ENCODE measurements at regions not wholly inside any gene's neighbourhood (a gene's known extent, or its start where the extent isn't known, plus 50 kb on each side); places are given as distances from the start of the nearest gene placed in this dataset.

DNA sequence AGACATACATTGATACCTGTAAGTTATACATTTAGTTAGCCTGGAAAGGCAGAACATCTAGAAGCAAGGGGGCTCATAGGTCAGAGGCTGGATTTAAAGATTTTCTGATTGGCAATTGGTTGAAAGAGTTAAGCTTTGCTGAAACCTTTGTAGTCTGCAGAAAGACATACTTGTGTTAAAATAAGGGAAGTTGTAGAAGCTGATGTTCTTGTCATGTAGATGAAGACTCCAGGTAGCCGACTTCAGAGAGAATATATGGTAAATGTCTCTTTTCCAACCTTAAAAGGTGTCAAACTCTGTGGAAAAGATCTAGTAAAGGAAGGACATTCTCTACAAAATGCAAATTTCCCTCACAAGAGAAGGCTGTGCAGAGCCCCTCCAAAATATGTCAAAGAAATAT lies 62.9 kb upstream of the ADAMTS16 start:
- in situ Hi-C loops (cut with HindIII; ENCODE audit: low pct_unique_long_range_greater_than_20kb, low sequenced_read_pairs): no loop called here
- no peak for DNase-seq (ENCODE audit: low read depth)

DNA sequence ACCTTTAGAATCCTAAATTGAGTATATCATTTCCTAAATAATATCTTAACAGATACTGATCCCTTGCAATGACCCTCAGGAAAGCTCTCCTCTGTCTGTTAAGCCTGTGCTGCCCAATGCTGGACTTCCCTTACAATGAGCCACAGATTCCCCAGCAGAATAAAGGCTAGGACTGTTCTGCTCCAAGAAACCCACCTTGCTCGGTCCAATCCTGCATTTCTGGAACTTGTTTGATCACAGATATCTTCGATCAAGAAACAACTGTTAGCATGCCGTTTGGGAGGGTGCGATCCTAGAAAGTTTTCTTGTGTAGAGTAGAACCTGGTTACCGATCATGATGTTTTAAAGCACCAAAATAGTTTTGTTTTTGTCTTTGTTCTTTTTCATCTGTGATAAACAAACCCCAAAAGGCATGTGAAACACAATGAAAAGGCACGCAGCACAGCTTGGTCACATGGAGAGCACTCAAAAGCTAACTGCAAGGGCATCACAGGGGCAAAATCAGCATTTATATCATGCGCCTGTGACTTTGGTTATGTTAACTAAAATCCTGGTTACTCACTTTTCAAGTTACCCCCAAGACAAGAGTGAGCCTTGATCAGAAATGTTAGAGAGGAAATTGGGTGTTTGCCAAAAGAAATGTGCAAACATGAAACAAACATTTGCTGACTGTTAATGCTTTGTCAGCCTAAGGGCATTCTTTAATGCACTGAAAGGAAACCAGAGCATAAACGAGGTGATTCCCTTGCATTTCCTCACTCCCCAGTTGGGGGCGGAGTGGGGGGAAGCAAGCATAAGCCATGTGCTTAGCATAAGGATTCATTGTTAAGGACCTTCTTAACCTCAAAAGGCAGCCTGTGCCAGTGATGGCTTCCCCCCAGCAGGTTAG lies 61.9 kb upstream of the ADAMTS16 start:
- DNase-seq (ENCODE audit: low read depth): peak; percentile 2
- in situ Hi-C loops (cut with HindIII; ENCODE audit: low pct_unique_long_range_greater_than_20kb, low sequenced_read_pairs): no loop called here

DNA sequence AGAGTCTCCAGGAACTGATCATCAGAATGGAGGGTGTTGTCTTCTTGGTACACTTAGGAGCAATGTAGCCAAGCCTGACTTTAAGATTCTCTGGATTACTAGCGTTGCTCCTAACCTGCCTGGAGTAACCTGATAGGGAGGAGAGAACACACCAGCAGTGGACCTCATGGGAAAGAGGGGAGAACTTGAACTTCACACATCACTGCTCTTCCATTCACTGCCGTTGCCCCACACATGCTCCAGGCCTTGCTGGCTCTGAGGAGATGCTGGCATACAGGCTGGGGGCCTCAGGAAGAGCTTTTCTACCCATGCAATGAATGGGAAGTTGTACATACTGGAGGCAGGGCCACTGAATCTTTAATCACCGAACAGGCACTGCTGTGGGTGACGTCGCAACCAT lies 60.3 kb upstream of the ADAMTS16 start:
- in situ Hi-C loops (cut with HindIII; ENCODE audit: low pct_unique_long_range_greater_than_20kb, low sequenced_read_pairs): no loop called here
- DNase-seq (ENCODE audit: low read depth): peak; percentile 52

DNA sequence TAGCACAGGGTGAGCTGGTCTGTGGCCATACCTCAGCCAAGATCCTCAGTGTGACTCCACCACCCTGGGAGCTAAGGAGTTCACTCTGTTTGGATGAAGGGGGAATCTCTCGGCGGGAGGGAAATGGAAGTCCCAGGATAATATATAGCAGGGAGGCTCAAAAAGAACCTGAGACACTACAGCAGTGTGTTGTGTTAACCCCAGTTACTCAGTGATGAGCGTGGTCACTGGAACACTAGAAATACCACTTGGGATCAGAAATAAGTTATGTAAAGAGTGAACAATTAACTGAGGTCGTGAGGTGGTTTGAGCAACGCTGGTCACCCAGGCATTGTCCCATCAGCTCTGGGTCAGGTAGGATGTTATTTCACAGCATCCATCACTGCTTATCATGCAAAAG lies 59.3 kb upstream of the ADAMTS16 start:
- in situ Hi-C loops (cut with HindIII; ENCODE audit: low pct_unique_long_range_greater_than_20kb, low sequenced_read_pairs): no loop called here
- peak; percentile 73 for DNase-seq (ENCODE audit: low read depth)

DNA sequence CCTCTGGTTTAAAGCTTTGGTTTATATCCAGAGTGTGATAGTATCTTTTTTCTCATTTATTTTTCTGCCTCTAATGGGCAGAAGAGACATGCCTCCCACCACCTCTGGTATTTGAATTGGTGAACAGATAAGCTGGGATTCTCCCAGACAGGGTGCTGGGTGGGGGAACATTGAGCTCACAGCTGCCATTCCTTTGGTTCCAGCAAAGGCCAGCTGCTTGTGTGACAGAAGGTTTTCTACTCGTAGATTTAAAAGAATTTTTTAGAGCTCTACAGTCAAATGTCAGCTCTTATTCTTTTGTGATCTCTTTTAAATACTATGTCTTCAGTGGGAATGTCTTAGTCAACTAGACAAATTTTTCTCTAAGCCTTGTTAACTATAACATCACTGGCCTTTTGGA lies 54.7 kb upstream of the ADAMTS16 start:
- no peak for DNase-seq (ENCODE audit: low read depth)
- in situ Hi-C loops (cut with HindIII; ENCODE audit: low pct_unique_long_range_greater_than_20kb, low sequenced_read_pairs): no loop called here

DNA sequence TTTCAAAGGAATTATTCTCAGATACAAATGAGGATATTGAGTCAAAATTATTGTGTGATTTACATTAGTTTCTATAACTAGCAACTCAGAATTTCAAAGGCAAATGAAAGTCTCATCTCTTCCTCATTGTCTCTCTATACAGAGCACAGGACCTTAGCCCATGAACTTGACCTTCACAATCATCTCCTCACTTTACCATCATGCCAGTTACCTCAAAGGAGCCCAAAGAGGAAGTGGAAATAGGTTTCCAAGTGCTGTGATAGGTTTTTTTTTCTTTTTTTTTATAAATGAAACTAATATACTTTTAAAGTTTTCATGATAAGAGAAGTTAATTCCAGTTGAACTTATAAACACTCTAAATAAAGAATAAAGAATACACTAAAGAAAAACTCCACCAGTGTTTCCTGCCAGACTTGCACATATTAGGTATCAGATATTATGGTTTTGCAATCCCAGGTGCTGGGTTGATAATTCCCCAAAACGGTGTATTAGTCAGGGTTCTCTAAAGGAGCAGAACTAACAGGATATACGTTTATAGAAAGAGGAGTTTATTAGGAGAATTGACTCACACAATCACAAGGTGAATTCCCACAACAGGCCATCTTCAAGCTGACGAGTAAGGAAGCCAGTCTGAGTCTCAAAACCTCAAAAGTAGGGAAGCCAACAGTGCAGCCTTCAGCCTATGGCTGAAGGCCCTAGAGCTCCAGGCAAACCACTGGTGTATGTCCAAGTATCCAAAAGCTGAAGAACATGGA lies 50.1 kb upstream of the ADAMTS16 start:
- no peak for DNase-seq (ENCODE audit: low read depth)
- in situ Hi-C loops (cut with HindIII; ENCODE audit: low pct_unique_long_range_greater_than_20kb, low sequenced_read_pairs): no loop called here
